OCI-LY3 (cell line): ENCODE measurements at regions not wholly inside any gene's neighbourhood (a gene's known extent, or its start where the extent isn't known, plus 50 kb on each side); places are given as distances from the start of the nearest gene placed in this dataset.

Source experiments
- CTCF ChIP-seq: fragments of 200-600, 300-600 bp; sonication (generic); IDR thresholded peaks from 2 replicates; pipeline ENCODE4 v1.5.1; 2014; ENCODE audit warnings: antibody characterized with exemption, low read length, low read depth
- EZH2phosphoT487 ChIP-seq: fragments of 200-600 bp; shearing (Covaris generic); IDR thresholded peaks from 2 replicates; pipeline ENCODE4 v1.6.1; 2018; ENCODE audit warnings: antibody characterized with exemption, mixed run types, low read depth

- TF ChIP-seq CTCF (no peak), EZH2phosphoT487 (no peak)
Measured at GRCh38 chr2:199668645-199669044, 182.3 kb downstream of the FTCDNL1 start.
